ENCODE measurements at regions not wholly inside any gene's neighbourhood (a gene's known extent, or its start where the extent isn't known, plus 50 kb on each side); places are given as distances from the start of the nearest gene placed in this dataset.

DNA sequence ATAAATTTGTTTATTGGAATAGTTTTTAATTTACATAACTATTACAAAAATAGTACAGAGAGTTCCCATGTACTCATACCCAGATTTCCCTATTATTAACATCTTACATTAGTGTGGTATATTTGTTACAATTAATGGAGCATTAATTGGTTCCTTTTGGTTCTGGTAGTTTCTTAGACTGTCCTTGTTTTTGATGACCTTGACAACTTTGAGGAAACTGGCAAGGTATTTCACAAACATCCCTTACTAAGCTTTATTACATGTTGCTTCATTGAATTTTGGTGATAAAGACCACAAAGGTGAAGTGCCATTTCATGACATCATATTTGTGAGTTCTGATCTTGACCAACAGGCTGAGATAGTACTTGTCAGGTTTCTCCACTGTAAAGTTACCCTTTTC lies 379.0 kb upstream of the GCFC2 start:
- no peak for TF ChIP-seq MYC (IDR thresholded peaks at IDR 0.05; ENCODE audit: low read depth, low read length)
- TF ChIP-seq JUN (IDR thresholded peaks at IDR 0.05; ENCODE audit: borderline replicate concordance, insufficient read depth, insufficient read length, low read depth): no peak

DNA sequence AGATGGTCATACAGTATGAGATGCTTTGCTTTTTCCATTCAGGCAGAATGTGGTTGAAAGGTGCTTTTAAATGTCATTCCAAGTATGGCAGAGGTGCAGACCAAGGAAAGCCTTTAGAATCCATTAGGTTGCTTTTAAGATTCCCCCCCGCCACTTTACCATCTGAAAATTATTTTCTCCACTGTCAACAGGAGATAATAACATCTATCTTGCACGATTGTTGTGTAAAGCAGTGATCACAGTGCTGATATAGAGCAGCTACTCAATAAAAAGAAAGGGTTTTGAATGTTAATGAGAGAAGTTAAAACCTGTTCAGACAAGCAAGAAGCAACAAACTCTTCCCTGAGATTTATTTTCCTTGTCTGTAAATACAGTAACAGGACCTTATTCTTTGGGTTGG lies 372.5 kb upstream of the GCFC2 start:
- Histone ChIP-seq H3K79me2 (ENCODE audit: control insufficient read depth, insufficient read depth, low read length) (no peaks in the 10 kb centered on the region), H3K27ac (ENCODE audit: insufficient read depth, low read depth, low read length) (no peak overlapping the region), H2AFZ (ENCODE audit: low read depth, low read length) (no peak overlapping the region), H3K9me1 (replicated peaks; ENCODE audit: control insufficient read depth, extremely low read depth, insufficient read depth, low read length) (no peaks in the 10 kb centered on the region), H3K27me3 (ENCODE audit: control insufficient read depth in 2 of 2, insufficient read depth in 2 of 2, low read length in 2 of 2) (no peaks in the 10 kb centered on the region), H3K4me2 (ENCODE audit: insufficient read depth, low read length) (no peak overlapping the region), H3K4me3 (replicated peaks in 1 of 3; ENCODE audit: insufficient read depth in 1 of 3, low read depth in 1 of 3, low read length in 3 of 3) (no peak overlapping the region), H4K20me1 (replicated peaks; ENCODE audit: control insufficient read depth, extremely low read depth, insufficient read depth, low read length) (no peaks in the 10 kb centered on the region), H3K4me1 (ENCODE audit: control insufficient read depth, extremely low read depth, insufficient read depth, low read length) (no peaks in the 10 kb centered on the region), H3K36me3 (ENCODE audit: control insufficient read depth in 2 of 2, extremely low read depth in 1 of 2, insufficient read depth in 2 of 2, low read length in 2 of 2) (no peaks in the 10 kb centered on the region), H3K9ac (replicated peaks; ENCODE audit: extremely low read depth, insufficient read depth, low read length) (no peak overlapping the region), H3K9me3 (replicated peaks; ENCODE audit: control insufficient read depth, insufficient read depth, low read length) (no peaks in the 10 kb centered on the region)
- BruUV-seq (replicated peaks): no TSS peak
- intact Hi-C loops (cut with micrococcal nuclease) (no loop called here), dilution Hi-C loops (cut with MboI; ENCODE audit: extremely low pct_ligation_motif_present, low sequenced_read_pairs) (no loop called here)
- TF ChIP-seq POLR2AphosphoS5 (IDR thresholded peaks at IDR 0.05; ENCODE audit: insufficient read depth, low read depth, low read length): no peak
- TF ChIP-seq MYC (IDR thresholded peaks at IDR 0.05; ENCODE audit: low read depth, low read length): no peak
- TF ChIP-seq, protein P1, sequence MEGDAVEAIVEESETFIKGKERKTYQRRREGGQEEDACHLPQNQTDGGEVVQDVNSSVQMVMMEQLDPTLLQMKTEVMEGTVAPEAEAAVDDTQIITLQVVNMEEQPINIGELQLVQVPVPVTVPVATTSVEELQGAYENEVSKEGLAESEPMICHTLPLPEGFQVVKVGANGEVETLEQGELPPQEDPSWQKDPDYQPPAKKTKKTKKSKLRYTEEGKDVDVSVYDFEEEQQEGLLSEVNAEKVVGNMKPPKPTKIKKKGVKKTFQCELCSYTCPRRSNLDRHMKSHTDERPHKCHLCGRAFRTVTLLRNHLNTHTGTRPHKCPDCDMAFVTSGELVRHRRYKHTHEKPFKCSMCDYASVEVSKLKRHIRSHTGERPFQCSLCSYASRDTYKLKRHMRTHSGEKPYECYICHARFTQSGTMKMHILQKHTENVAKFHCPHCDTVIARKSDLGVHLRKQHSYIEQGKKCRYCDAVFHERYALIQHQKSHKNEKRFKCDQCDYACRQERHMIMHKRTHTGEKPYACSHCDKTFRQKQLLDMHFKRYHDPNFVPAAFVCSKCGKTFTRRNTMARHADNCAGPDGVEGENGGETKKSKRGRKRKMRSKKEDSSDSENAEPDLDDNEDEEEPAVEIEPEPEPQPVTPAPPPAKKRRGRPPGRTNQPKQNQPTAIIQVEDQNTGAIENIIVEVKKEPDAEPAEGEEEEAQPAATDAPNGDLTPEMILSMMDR (IDR thresholded peaks at IDR 0.05; ENCODE audit: extremely low read depth in 1 of 2, insufficient read depth in 1 of 2, low read depth in 1 of 2, low read length in 2 of 2): no peak
- no peak for TF ChIP-seq EZH2 (IDR thresholded peaks at IDR 0.05; ENCODE audit: borderline replicate concordance, low read depth, low read length, severe bottlenecking)
- TF ChIP-seq FOS (IDR thresholded peaks at IDR 0.05; ENCODE audit: borderline replicate concordance, insufficient read depth, low read length): no peak
- TF ChIP-seq, protein P2, sequence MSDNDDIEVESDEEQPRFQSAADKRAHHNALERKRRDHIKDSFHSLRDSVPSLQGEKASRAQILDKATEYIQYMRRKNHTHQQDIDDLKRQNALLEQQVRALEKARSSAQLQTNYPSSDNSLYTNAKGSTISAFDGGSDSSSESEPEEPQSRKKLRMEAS (IDR thresholded peaks at IDR 0.05; ENCODE audit: insufficient read depth, insufficient read length): no peak
- no peak for TF ChIP-seq GATA2 (IDR thresholded peaks at IDR 0.05; ENCODE audit: insufficient read depth, insufficient read length, low read depth, low read length)
- no peak for TF ChIP-seq JUN (IDR thresholded peaks at IDR 0.05; ENCODE audit: borderline replicate concordance, insufficient read depth, insufficient read length, low read depth)
- TF ChIP-seq POLR2A (IDR thresholded peaks at IDR 0.05; ENCODE audit: low read depth, low read length): no peak
- DNase-seq (ENCODE audit: low read depth, low spot score) (no peak), FAIRE-seq (no peak)
- ChIA-PET CTCF (no interaction called here), POLR2A (no interaction called here)

More for the DNA sequence above, 379.0 kb upstream of the GCFC2 start:
- Histone ChIP-seq H3K4me3 (replicated peaks in 1 of 3; ENCODE audit: insufficient read depth in 1 of 3, low read depth in 1 of 3, low read length in 3 of 3) (no peak overlapping the region), H3K9me1 (replicated peaks; ENCODE audit: control insufficient read depth, extremely low read depth, insufficient read depth, low read length) (no peaks in the 10 kb centered on the region), H4K20me1 (replicated peaks; ENCODE audit: control insufficient read depth, extremely low read depth, insufficient read depth, low read length) (no peaks in the 10 kb centered on the region), H3K4me2 (ENCODE audit: insufficient read depth, low read length) (no peak overlapping the region), H3K4me1 (ENCODE audit: control insufficient read depth, extremely low read depth, insufficient read depth, low read length) (no peaks in the 10 kb centered on the region), H3K36me3 (ENCODE audit: control insufficient read depth in 2 of 2, extremely low read depth in 1 of 2, insufficient read depth in 2 of 2, low read length in 2 of 2) (no peaks in the 10 kb centered on the region), H3K27ac (ENCODE audit: insufficient read depth, low read depth, low read length) (no peak overlapping the region), H3K9me3 (replicated peaks; ENCODE audit: control insufficient read depth, insufficient read depth, low read length) (no peaks in the 10 kb centered on the region), H3K27me3 (ENCODE audit: control insufficient read depth in 2 of 2, insufficient read depth in 2 of 2, low read length in 2 of 2) (no peaks in the 10 kb centered on the region), H3K9ac (replicated peaks; ENCODE audit: extremely low read depth, insufficient read depth, low read length) (no peak overlapping the region), H2AFZ (ENCODE audit: low read depth, low read length) (no peak overlapping the region), H3K79me2 (ENCODE audit: control insufficient read depth, insufficient read depth, low read length) (no peaks in the 10 kb centered on the region)
- intact Hi-C loops (cut with micrococcal nuclease) (no loop called here), dilution Hi-C loops (cut with MboI; ENCODE audit: extremely low pct_ligation_motif_present, low sequenced_read_pairs) (no loop called here)
- POLR2A ChIA-PET: no interaction called here
- FAIRE-seq: no peak
- DNase-seq (ENCODE audit: low read depth, low spot score): no peak
- no TSS peak for BruUV-seq (replicated peaks)
- CTCF ChIA-PET: no interaction called here

All from endothelial cell of umbilical vein (primary cell).